GM12878 (cell line): ENCODE measurements at regions not wholly inside any gene's neighbourhood (a gene's known extent, or its start where the extent isn't known, plus 50 kb on each side); places are given as distances from the start of the nearest gene placed in this dataset.

Experiments used
- ATAC-seq: fragments of 200-7000 bp; cut with Tn5 transposase; 3 replicates; pipeline ENCODE4 v1.9.1; 2020; ENCODE audit warnings: mild to moderate bottlenecking, moderate library complexity
- BruUV-seq: library from RNA; stranded (reverse); fragments of 400-500 nt; replicated peaks from 2 replicates; lab custom pipeline; 2021; lab: Mats Ljungman, UMichigan
- CTCF ChIA-PET: fragments of 300-600 bp; sonication (Branson Sonifier 250); formaldehyde crosslinking; extraction: SDS; loops from one replicate; lab custom pipeline; 2021; ENCODE audit warnings: inconsistent platforms; lab: Yijun Ruan, JAX
- POLR2A ChIA-PET: fragments of 350-600 bp; formaldehyde crosslinking; extraction: SDS; loops from one replicate; lab custom pipeline; 2021; ENCODE audit warnings: inconsistent platforms; lab: Charles Lee
- RAD21 ChIA-PET: fragments of 300-600 bp; sonication (Branson Sonifier 250); formaldehyde crosslinking; loops from one replicate; lab custom pipeline; 2023; ENCODE audit warnings: antibody characterized with exemption; ENCODE audit not compliant: unreplicated experiment; lab: Charles Lee
- SMC1A ChIA-PET: fragments of 300-600 bp; sonication (Branson Sonifier 250); formaldehyde crosslinking; loops from one replicate; lab custom pipeline; 2023; ENCODE audit not compliant: unreplicated experiment, uncharacterized antibody; lab: Charles Lee
- DNase-seq: peaks from one replicate; pipeline ENCODE4 v3.0.0-alpha.2; 2011; ENCODE audit warnings: low read depth, low spot score
- FAIRE-seq: peaks from 3 replicates; lab custom pipeline; 2011; peaks lifted over from hg19 to GRCh38; lab: Jason Lieb, UNC
- H2AFZ ChIP-seq: 2 replicates; pipeline ENCODE4 v1.6.0; 2011; ENCODE audit warnings: low read depth, low read length, control low read depth; ENCODE audit not compliant: control insufficient read depth
- H3K27ac ChIP-seq: 2 replicates; pipeline ENCODE4 v1.5.1; 2011; ENCODE audit warnings: control low read depth; ENCODE audit not compliant: control insufficient read depth, insufficient read depth
- H3K27me3 ChIP-seq, 2 experiments: replicated peaks in 1 of 2; 2 replicates each; pipeline versions ENCODE4 v1.6.0 to v1.6.1; 2011; ENCODE audit warnings: low read length in 1 of 2; ENCODE audit not compliant: control insufficient read depth in 2 of 2, insufficient read depth in 2 of 2
- H3K36me3 ChIP-seq, 2 experiments: 2 replicates each; pipeline ENCODE4 v1.5.1; 2011; ENCODE audit warnings: low read length in 1 of 2; ENCODE audit not compliant: control insufficient read depth in 2 of 2, insufficient read depth in 2 of 2
- H3K4me1 ChIP-seq: 2 replicates; pipeline ENCODE4 v1.6.1; 2011; ENCODE audit warnings: mild to moderate bottlenecking, low read length, moderate library complexity, mixed read lengths; ENCODE audit not compliant: control insufficient read depth, insufficient read depth
- H3K4me2 ChIP-seq: 2 replicates; pipeline ENCODE4 v1.6.0; 2011; ENCODE audit warnings: control low read depth; ENCODE audit not compliant: control insufficient read depth, insufficient read depth
- H3K4me3 ChIP-seq: fragments of 200-600 bp; sonication (generic); 2 replicates; pipeline ENCODE4 v1.5.1; 2016
- H3K79me2 ChIP-seq: 2 replicates; pipeline ENCODE4 v1.6.0; 2011; ENCODE audit warnings: low read length; ENCODE audit not compliant: control insufficient read depth, insufficient read depth
- H3K9ac ChIP-seq: 2 replicates; pipeline ENCODE4 v1.8.0; 2011; ENCODE audit warnings: low read length, control low read depth, mixed read lengths; ENCODE audit not compliant: control insufficient read depth, insufficient read depth
- H3K9me3 ChIP-seq: replicated peaks from 3 replicates; pipeline ENCODE4 v1.5.1; 2011; ENCODE audit warnings: mild to moderate bottlenecking, low read length; ENCODE audit not compliant: control insufficient read depth, insufficient read depth
- H4K20me1 ChIP-seq: 2 replicates; pipeline ENCODE4 v1.6.0; 2011; ENCODE audit not compliant: control insufficient read depth, insufficient read depth
- BMI1 ChIP-seq: fragments of 450-650 bp; IDR thresholded peaks from 2 replicates; pipeline ENCODE4 v1.6.1; 2016; ENCODE audit warnings: mild to moderate bottlenecking, moderate library complexity, borderline replicate concordance
- CBX5 ChIP-seq: sonication (generic); IDR thresholded peaks from 2 replicates; pipeline ENCODE4 v1.6.1; 2016; ENCODE audit warnings: low read depth, moderate library complexity, mild to moderate bottlenecking, inconsistent platforms
- ESRRA ChIP-seq: IDR thresholded peaks from 2 replicates; pipeline ENCODE4 v1.6.1; 2012; ENCODE audit warnings: mild to moderate bottlenecking, low read length, improper control_type of control experiment
- ETV6 ChIP-seq, 2 experiments: fragments of 450-650 bp in 1 of 2; IDR thresholded peaks in 1 of 2; conservative IDR thresholded peaks in 1 of 2; 2 replicates each; pipeline ENCODE4 v1.6.1; 2014; ENCODE audit warnings: antibody characterized with exemption in 1 of 2, borderline replicate concordance in 1 of 2, low read depth in 1 of 2, mild to moderate bottlenecking in 1 of 2, moderate library complexity in 1 of 2
- EZH2 ChIP-seq: IDR thresholded peaks from 2 replicates; pipeline ENCODE4 v1.6.1; 2012; ENCODE audit warnings: low read depth, mild to moderate bottlenecking, control low read depth, inconsistent platforms, low read length, borderline replicate concordance; ENCODE audit not compliant: control insufficient read depth
- FOXK2 ChIP-seq: fragments of 450-650 bp; IDR thresholded peaks from 2 replicates; pipeline ENCODE4 v1.6.1; 2017; ENCODE audit warnings: mild to moderate bottlenecking, moderate library complexity
- MEF2B ChIP-seq: fragments of 450-650 bp; IDR thresholded peaks from 2 replicates; pipeline ENCODE4 v1.6.1; 2018; ENCODE audit warnings: mild to moderate bottlenecking, moderate library complexity; ENCODE audit not compliant: partially characterized antibody, poor library complexity, severe bottlenecking
- NFYB ChIP-seq: IDR thresholded peaks from 2 replicates; pipeline ENCODE4 v1.6.1; 2011; ENCODE audit warnings: low read depth, mild to moderate bottlenecking, low read length, improper control_type of control experiment, moderate library complexity; ENCODE audit not compliant: insufficient read depth
- NR2C2 ChIP-seq: IDR thresholded peaks from 2 replicates; pipeline ENCODE4 v1.6.1; 2011; ENCODE audit warnings: borderline replicate concordance, low read depth; ENCODE audit not compliant: control insufficient read depth, insufficient read length
- PAX5 ChIP-seq: IDR thresholded peaks from 2 replicates; pipeline ENCODE4 v1.6.1; 2011; ENCODE audit warnings: low read depth, low read length, borderline replicate concordance
- SP1 ChIP-seq: IDR thresholded peaks from one replicate; pipeline ENCODE4 v1.6.1; 2011; ENCODE audit warnings: low read depth, low read length
- SREBF2 ChIP-seq: IDR thresholded peaks from 2 replicates; pipeline ENCODE4 v1.6.1; 2012; ENCODE audit warnings: mild to moderate bottlenecking, low read length
- STAT1 ChIP-seq: fragments of 450-650 bp; conservative IDR thresholded peaks from 2 replicates; pipeline ENCODE4 v1.6.1; 2014; ENCODE audit warnings: antibody characterized with exemption, mild to moderate bottlenecking
- TAF1 ChIP-seq: IDR thresholded peaks from 2 replicates; pipeline ENCODE4 v1.6.1; 2011; ENCODE audit warnings: mild to moderate bottlenecking, low read depth, low read length, borderline replicate concordance
- YY1 ChIP-seq: IDR thresholded peaks from 2 replicates; pipeline ENCODE4 v1.6.1; 2011; ENCODE audit warnings: low read depth, mild to moderate bottlenecking, low read length
- ZNF622 ChIP-seq: fragments of 450-650 bp; IDR thresholded peaks from 2 replicates; pipeline ENCODE4 v1.6.1; 2017; ENCODE audit warnings: mild to moderate bottlenecking, inconsistent platforms
- ZSCAN29 ChIP-seq: fragments of 450-650 bp; IDR thresholded peaks from 2 replicates; pipeline ENCODE4 v1.6.1; 2017; ENCODE audit warnings: mild to moderate bottlenecking, moderate library complexity
- WGBS: methylation state at CpG from one replicate; pipeline ENCODE4 v1.1.6; 2016; ENCODE audit warnings: low lambda C conversion rate; ENCODE audit not compliant: insufficient replicate concordance, insufficient coverage; ENCODE audit errors: missing lambda C conversion rate; 5-methylcytosine and 5-hydroxymethylcytosine counted together
- in situ Hi-C: fragments of 300-500 bp; cut with MboI; formaldehyde crosslinking; loops from 9 replicates; pipeline ENCODE4 v1.14.3; 2018; ENCODE audit warnings: mixed read lengths
- intact Hi-C: fragments of 100-400 bp; cut with micrococcal nuclease; formaldehyde crosslinking; loops from one replicate; pipeline ENCODE4 v1.14.2; 2022; ENCODE audit not compliant: unreplicated experiment
- TF ChIP-seq, protein P1 (sequence below): fragments of 450-650 bp; IDR thresholded peaks from 2 replicates; pipeline ENCODE4 v1.6.1; 2017; ENCODE audit warnings: low read depth, mild to moderate bottlenecking, moderate library complexity
- TF ChIP-seq, protein P2 (sequence below): IDR thresholded peaks from 2 replicates; pipeline ENCODE4 v1.6.1; 2012; ENCODE audit warnings: low read depth, low read length, improper control_type of control experiment

DNA sequence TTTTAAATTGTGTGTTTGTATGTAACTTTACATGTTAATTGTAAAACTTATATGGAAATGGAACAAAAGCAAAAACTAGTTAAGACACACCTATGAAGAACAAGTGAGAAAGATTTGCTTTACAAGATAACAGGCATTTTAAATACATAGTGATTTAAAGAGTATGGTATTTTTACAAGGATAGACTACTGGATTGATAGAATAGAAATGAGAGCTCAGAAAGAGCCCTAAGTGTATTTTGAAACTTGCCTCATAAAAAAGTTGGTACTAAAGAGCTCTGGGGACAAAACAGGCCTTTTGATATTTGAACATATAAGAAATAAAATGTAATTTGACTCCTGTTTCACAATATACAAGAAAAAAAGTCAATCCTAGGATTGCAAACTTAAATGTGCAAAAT is 928.4 kb downstream of the REEP3 start (continued):
- TF ChIP-seq, protein P1, sequence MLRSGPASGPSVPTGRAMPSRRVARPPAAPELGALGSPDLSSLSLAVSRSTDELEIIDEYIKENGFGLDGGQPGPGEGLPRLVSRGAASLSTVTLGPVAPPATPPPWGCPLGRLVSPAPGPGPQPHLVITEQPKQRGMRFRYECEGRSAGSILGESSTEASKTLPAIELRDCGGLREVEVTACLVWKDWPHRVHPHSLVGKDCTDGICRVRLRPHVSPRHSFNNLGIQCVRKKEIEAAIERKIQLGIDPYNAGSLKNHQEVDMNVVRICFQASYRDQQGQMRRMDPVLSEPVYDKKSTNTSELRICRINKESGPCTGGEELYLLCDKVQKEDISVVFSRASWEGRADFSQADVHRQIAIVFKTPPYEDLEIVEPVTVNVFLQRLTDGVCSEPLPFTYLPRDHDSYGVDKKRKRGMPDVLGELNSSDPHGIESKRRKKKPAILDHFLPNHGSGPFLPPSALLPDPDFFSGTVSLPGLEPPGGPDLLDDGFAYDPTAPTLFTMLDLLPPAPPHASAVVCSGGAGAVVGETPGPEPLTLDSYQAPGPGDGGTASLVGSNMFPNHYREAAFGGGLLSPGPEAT = no peak
- TF ChIP-seq FOXK2 (no peak), ETV6 (conservative IDR thresholded peaks at IDR 0.05 in 1 of 2, IDR thresholded peaks at IDR 0.05 in 1 of 2; ENCODE audit: borderline replicate concordance in 1 of 2, low read depth in 1 of 2) (no peak)

DNA sequence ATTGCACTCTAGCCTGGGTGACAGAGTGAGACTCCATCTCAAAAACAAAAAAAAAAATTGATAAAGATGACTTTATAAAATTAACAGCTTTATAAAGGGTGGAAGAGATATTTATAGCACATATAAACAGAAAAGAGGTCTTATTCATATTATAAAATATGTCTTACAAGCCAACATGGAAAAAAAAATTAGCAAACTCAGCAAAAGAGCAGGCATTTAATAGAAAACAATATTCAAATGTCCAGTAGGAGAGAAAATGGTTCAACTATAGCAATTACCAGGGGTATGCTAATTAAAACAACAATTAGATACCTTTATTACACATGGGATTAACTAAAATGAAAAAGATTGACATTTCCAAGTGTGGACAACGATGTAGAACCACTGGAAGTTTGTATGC is 929.1 kb downstream of the REEP3 start:
- no peaks in the 10 kb centered on the region for H3K4me1 ChIP-seq
- ChIA-PET RAD21 (no interaction called here), POLR2A (no interaction called here), CTCF (no interaction called here), SMC1A (no interaction called here)
- ATAC-seq (no peak), FAIRE-seq (no peak), DNase-seq (no peak)
- H3K9ac ChIP-seq = no peak overlapping the region
- no peak overlapping the region for H3K27ac ChIP-seq
- TF ChIP-seq, protein P2, sequence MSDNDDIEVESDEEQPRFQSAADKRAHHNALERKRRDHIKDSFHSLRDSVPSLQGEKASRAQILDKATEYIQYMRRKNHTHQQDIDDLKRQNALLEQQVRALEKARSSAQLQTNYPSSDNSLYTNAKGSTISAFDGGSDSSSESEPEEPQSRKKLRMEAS = no peak
- TF ChIP-seq NR2C2 = no peak
- TF ChIP-seq YY1 = no peak
- no peak for TF ChIP-seq PAX5
- TF ChIP-seq MEF2B = no peak
- no peak for TF ChIP-seq NFYB
- no peak for TF ChIP-seq STAT1
- TF ChIP-seq CBX5 = no peak
- no peak for TF ChIP-seq SP1
- no peak for TF ChIP-seq TAF1
- TF ChIP-seq SREBF2 = no peak
- no peak for TF ChIP-seq ZSCAN29
- TF ChIP-seq EZH2 = no peak
- no peak for TF ChIP-seq ZNF622
- no peak for TF ChIP-seq ESRRA
- TF ChIP-seq BMI1 = no peak
- in situ Hi-C loops (no loop called here), intact Hi-C loops (no loop called here)
- no peak overlapping the region for H2AFZ ChIP-seq
- H3K79me2 ChIP-seq = no peaks in the 10 kb centered on the region
- no peaks in the 10 kb centered on the region for H3K36me3 ChIP-seq
- no peaks in the 10 kb centered on the region for H4K20me1 ChIP-seq
- H3K4me2 ChIP-seq = no peak overlapping the region
- 9% methylated on average over 1 of the region's 1 CpG for WGBS
- H3K9me3 ChIP-seq = no peaks in the 10 kb centered on the region
- H3K4me3 ChIP-seq = no peak overlapping the region
- H3K27me3 ChIP-seq = no peaks in the 10 kb centered on the region
- no TSS peak for BruUV-seq
